ENCODE measurements at regions not wholly inside any gene's neighbourhood (a gene's known extent, or its start where the extent isn't known, plus 50 kb on each side); places are given as distances from the start of the nearest gene placed in this dataset.

GRCh38 chr2:136049991-136050920 is 64.8 kb upstream of the DARS1 start (continued):
- TF ChIP-seq ZMIZ1 (IDR thresholded peaks at IDR 0.05; ENCODE audit: low read depth in 2 of 2, low read length in 2 of 2): no peak
- TF ChIP-seq MTA2 (IDR thresholded peaks at IDR 0.05; ENCODE audit: low read depth): no peak

- H2AFZ ChIP-seq (ENCODE audit: low read depth, low read length): no peak overlapping the region
- DNase-seq (ENCODE audit: extremely low read depth in 1 of 4, low spot score in 3 of 4): no peak
- CTCF ChIA-PET (ENCODE audit: low intra/inter-chr PET ratio): no interaction called here
- no peaks in the 10 kb centered on the region for H3K36me3 ChIP-seq (ENCODE audit: control insufficient read depth, insufficient read depth, low read length)
- H3K27ac ChIP-seq (ENCODE audit: extremely low read depth, low read depth, low read length): no peak overlapping the region
- no peaks in the 10 kb centered on the region for H3K79me2 ChIP-seq (ENCODE audit: control insufficient read depth, insufficient read depth, low read length)
- H3K9me1 ChIP-seq (ENCODE audit: control insufficient read depth, insufficient read depth, low read length): no peaks in the 10 kb centered on the region
- POLR2A ChIA-PET: interaction anchor here (0.6 kb wide), 1 partner anchor 57 kb away, joined by 6 read pairs; no protein-coding TSS in a partner anchor
- no peaks in the 10 kb centered on the region; a peak in 1 of 5 replicates for H3K27me3 ChIP-seq (ENCODE audit: control insufficient read depth in 2 of 2, insufficient read depth in 2 of 2, low read length in 2 of 2)
- FAIRE-seq: no peak
- no peaks in the 10 kb centered on the region for H3K4me1 ChIP-seq (replicated peaks in 1 of 2; ENCODE audit: control insufficient read depth in 2 of 2, insufficient read depth in 2 of 2, low read length in 2 of 2)
- no TSS peak for BruUV-seq (replicated peaks)
- H3K4me3 ChIP-seq: no peak overlapping the region
- H4K20me1 ChIP-seq (replicated peaks; ENCODE audit: control insufficient read depth, insufficient read depth, low read length): no peaks in the 10 kb centered on the region
- H3K9me3 ChIP-seq (replicated peaks; ENCODE audit: control insufficient read depth, insufficient read depth, low read depth, low read length): no peaks in the 10 kb centered on the region
- 0% methylated on average over 3 of the region's 3 CpGs for WGBS (ENCODE audit: insufficient coverage, low coverage, missing lambda C conversion rate)
- ATAC-seq: no peak
- intact Hi-C loops (cut with micrococcal nuclease) (no loop called here), in situ Hi-C loops (cut with MboI) (no loop called here)
- no peak overlapping the region for H3K4me2 ChIP-seq (ENCODE audit: insufficient read depth, low read length)
- TF ChIP-seq THRB (CRISPR knock-in tag; conservative IDR thresholded peaks at IDR 0.05): no peak
- TF ChIP-seq KLF1 (tag; IDR thresholded peaks at IDR 0.05): no peak
- no peak for TF ChIP-seq MLX (CRISPR knock-in tag; conservative IDR thresholded peaks at IDR 0.05)
- TF ChIP-seq ATF7 (IDR thresholded peaks at IDR 0.05): no peak
- no peak for TF ChIP-seq SRSF3 (IDR thresholded peaks at IDR 0.05; ENCODE audit: insufficient read depth, low read length)
- no peak for TF ChIP-seq JUN (IDR thresholded peaks at IDR 0.05; ENCODE audit: borderline replicate concordance, low read depth, low read length)
- no peak for TF ChIP-seq JUN (CRISPR knock-in tag; IDR thresholded peaks at IDR 0.05; ENCODE audit: borderline replicate concordance)
- no peak for TF ChIP-seq HNRNPLL (IDR thresholded peaks at IDR 0.05; ENCODE audit: low read depth, low read length, poor library complexity, severe bottlenecking)
- no peak for TF ChIP-seq ZKSCAN8 (CRISPR knock-in tag; IDR thresholded peaks at IDR 0.05)
- H3K9ac ChIP-seq (ENCODE audit: insufficient read depth in 1 of 2, low read depth in 2 of 2, low read length in 2 of 2): no peak overlapping the region
Observed at GRCh38 chr2:136049011-136049742, 63.8 kb upstream of the DARS1 start.

Measured in K562 (cell line).